Islet of Langerhans (tissue), 1 donor: ENCODE measurements at regions not wholly inside any gene's neighbourhood (a gene's known extent, or its start where the extent isn't known, plus 50 kb on each side); places are given as distances from the start of the nearest gene placed in this dataset.
"Not testable (repeated sequence)": the region's sequence is repeated elsewhere in the genome, so short reads cannot be mapped to it uniquely, and the experiment has no call there.

Experiments used
- FAIRE-seq: peaks from one replicate; lab custom pipeline; 2011; peaks lifted over from hg19 to GRCh38; lab: Jason Lieb, UNC

GRCh38 chr6:72457738-72458137, 164.1 kb upstream of the KCNQ5 start:
- FAIRE-seq = no peak

GRCh38 chr6:72458521-72458920, 163.3 kb upstream of the KCNQ5 start:
- peak; percentile 43 for FAIRE-seq

DNA sequence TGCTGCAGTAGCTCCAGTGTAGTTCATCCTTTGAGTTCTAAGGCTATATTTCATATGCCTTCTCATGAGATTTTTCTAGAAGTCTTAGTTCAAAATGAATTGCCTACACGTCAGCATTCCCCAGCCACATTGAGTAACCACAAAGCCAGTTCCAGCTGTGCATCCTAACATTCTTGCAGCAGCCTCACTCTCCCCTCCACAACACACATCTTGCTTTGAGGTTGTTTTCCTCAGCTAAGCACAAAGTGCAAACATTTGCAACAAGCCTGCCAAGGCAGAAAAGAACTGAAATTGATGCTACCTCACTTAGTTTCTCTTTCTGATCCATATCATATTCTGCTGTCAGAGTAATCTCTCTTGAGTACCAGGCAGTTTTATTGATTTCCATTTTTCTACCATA, 160.7 kb upstream of the KCNQ5 start:
- FAIRE-seq = no peak

DNA sequence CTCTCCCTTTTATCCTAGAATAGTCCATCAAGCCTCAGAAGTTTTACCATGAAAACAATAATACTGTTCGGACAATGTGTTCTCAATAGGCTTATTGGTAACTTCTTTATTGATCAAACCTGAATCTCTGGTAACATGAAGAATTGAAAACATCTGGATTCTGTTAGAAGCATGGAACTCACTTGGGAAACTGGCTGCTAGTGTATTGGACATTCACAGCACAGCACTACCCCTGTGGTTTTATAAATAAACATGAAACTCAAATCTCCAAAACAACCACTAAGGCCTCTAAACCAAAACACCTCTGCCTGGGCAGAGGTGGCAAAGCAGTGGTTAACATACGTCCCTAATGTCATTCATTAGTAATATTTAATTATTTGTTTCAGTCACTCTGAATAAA, 157.6 kb upstream of the KCNQ5 start:
- FAIRE-seq = no peak

DNA sequence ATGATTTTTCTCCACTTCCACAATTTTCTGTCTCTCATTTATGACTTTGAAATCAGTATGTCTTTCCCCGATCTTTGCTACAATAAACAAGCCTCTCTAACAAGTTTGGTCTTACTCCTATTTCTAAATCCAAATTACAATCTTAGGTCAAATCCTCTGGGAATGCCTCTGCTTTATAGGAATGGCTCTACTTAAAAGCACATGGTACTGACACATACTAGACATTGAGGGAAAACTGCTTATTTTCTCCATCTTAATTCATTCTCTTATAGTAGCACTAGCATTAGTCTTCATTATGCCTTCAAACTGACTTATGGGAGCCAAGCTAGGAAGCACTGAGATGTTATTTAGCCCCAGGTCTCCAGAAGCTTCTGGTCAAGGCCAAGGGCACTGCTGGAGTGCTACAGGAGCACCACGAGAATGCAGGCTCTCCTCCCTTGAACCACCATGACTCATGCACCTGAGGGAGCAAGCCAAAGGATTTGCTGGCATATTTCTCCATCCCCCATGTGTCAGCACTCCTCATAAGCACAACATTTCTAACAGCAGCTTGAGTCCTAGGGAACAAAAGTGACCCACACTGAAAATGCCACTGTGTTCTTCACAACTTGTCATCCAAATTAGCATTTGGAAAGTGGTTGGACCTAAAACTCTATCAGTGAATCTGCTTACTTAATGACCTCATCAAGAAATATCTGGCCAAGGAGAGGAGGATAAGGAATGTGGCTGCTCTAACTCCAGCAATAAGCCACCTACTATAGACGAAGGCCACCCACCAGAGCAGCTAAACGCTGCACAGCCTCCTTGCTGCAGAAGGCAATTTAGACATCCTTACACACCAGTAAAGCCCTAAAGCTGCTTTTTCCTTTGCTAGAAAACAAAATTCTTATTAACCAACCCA, 156.8 kb upstream of the KCNQ5 start:
- FAIRE-seq = no peak

- FAIRE-seq = no peak
These were observed 155.4 kb upstream of the KCNQ5 start for GRCh38 chr6:72466471-72466870.

DNA sequence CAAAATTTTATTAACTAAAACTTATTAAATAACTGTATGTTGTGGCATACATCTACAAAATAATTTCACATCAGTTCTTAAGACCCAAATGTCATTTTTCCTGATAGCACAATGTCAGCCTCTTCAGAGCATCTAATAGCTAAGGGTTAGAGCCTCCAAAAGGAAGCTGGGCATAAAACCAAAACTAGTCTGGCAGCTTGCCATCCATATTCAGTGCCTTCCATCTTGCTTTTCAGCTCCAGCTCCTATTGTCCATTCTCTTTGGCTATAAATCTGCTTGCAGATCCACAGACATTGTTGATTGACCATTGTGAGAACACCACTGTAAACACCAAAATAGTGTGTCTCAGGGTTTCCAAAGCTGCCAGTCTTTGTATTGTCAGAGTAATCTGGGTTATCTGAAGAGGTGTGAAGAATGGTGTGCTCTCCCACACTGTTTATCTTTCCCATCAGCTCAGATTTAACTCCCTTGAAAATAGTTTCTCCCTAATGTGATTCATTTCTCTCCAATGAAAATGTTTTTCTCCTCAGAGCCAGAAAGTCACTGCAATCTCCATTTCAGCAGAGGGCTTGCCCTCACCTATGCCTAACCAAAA, 154.8 kb upstream of the KCNQ5 start:
- no peak for FAIRE-seq

GRCh38 chr6:72469406-72469983, 152.4 kb upstream of the KCNQ5 start:
- not testable (repeated sequence) for FAIRE-seq

DNA sequence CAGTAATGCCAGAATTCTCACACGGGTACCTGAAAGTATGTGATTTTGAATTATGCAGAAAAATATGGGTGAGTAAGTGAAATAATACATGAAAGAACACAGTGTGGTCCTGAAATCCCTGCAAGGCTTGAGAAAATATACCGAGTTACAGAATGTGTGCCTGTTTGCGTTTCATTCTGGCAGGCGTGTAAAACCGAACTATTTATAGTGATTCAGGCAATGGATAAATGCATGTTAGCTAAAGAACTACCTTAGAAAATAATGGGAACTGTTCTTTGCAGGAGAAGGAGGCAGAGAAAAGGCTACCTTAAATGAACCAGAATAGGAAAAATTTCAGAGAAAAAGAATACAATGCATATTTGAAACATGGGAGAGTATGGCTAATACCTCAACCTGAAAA, 145.8 kb upstream of the KCNQ5 start:
- FAIRE-seq = no peak

DNA sequence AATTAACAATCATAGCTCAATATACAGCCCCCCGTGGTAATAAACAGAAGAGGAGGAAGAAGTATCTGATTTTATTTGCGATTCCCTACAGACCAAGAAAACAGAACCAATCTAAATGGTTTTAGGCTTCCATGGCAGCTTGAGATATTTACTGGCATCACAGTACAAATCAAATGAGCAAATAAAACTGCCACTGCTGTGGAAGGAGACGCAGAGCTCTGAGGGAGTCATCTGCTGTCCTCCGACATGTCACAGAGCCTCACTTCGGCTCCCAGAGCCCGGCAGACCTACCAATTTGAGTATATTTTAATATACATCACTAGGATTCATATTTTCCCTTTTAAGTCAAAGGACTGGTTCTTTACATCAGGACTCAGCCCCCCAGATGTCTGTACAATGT, 145.2 kb upstream of the KCNQ5 start:
- FAIRE-seq = no peak

- FAIRE-seq = no peak
These were observed 126.4 kb upstream of the KCNQ5 start for GRCh38 chr6:72495441-72495840.

DNA sequence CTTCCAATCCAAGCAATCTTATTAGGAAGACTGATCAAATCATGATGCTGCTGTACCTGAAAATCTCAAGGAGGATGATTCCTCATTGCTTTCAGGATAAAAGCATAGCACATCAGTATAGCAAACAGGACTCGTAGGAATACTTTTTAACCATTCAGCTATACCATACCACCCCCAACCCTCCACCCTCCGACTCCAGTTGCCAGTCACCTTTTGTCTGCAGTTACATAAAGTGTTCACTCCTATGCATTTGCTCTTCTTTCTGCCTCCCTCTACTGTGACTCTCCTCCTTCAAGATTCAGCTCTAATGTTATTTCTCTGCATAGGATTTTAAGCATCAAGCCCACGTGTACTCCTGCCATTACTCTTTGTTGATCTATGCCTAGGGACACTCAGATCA, 124.7 kb upstream of the KCNQ5 start:
- FAIRE-seq = no peak

GRCh38 chr6:72500669-72501068, 121.2 kb upstream of the KCNQ5 start:
- no peak for FAIRE-seq

GRCh38 chr6:72504406-72504805, 117.5 kb upstream of the KCNQ5 start:
- no peak for FAIRE-seq

DNA sequence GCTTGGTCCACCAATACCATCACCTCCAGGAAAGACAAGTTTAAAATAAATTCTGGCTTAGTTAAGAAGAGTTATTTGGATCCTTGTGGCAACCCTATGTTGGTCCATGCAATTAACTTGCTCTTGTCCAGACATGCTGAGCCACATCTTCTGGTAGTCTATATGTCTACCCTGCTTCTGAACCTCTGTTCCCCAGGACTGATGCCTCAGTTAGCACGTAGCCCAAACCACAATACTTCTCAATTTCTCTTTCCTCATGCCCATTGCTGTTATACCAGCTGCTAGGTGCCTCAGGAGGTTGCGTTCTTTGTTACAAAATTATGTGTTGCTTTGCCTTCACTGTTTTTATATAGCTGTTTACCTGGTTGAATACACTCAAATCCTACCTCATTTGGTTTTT, 116.4 kb upstream of the KCNQ5 start:
- FAIRE-seq = no peak

- no peak for FAIRE-seq
These were observed 102.0 kb upstream of the KCNQ5 start for GRCh38 chr6:72519871-72520270.

DNA sequence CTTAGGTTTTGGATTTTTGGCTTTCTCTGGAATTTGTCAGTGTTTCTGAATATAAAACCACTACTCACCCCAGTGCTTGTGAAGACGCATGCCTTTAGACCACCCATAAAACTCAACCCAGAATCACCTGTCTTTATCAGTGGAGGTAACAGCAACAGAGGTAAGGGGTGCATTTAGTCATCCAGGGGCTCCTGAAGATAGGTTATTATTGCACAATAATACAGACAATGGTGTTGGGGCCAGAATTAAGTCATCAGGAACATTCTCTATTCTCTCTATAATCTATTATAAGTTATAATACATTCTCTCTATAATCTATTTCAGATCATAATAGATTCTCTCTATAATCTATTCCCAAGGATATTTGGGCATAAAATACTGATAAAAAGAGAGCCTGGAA, 100.2 kb upstream of the KCNQ5 start:
- FAIRE-seq = no peak

DNA sequence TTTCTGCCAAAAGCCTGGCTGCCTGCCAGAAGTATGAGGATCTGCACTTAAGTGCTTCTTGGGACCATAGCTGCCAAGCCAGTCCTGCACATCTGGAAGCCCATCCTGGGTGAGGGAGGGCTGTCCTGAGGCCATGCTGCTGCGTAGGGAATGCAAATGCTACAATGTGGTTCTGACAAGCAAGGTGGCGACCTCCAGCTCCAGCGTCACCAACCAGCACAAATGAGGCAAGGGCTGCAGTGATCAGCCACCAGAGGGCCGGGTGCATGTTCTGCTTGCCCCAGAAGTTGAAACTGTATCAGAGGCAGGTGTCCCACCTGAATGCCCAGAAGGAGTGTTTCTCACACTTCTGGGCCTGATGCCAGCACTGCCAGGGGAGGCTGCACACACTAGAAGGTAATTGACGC, 99.1 kb upstream of the KCNQ5 start:
- no peak for FAIRE-seq

DNA sequence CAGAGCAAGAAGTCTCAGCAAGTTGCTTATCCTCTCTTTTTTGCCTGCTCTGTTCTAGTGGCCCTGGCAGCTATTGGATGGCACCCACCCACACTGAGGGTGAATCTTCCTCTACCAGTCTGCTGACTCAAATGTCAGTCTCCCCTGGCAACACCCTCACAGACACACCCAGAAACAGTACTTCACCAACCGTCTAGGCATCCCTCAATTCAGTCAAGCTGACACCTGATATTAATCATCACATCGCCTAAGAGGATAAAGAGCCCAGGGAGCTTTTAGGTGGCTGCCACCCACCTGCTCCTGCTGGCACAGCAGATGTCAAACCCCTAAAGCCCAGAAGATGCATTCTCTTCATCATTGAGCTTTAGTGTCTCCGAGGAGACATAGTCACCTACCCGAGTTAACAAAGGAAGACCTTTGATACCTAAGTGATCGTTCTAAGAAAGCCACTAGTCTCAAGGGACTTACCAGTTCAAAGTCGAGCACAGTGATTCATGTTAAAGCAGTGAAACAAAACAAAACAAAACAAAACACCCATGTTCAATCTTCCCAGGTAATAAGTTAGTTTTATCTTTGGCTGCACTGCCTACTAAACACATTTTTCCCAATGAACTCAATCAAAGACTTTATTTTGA, 97.7 kb upstream of the KCNQ5 start:
- no peak for FAIRE-seq

- no peak for FAIRE-seq
These were observed 95.9 kb upstream of the KCNQ5 start for GRCh38 chr6:72525821-72526510.

DNA sequence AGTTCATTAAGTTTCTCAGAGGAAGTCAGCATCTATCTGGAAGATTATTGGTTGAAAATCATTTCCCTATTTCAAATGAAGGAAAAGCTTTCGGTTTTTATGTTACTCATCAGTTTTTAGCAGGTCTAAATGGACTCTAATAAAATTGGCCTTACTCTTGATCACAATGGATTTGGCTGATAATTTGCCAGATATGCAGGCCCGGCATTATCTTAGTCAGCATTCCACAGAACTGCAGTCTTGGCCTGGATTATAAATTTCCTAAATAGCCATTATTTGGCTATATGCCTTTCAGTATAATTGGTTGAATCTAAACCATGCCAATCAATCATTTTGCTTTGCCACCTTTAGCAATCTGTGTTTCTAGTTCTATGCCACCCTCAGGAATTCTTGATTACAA, 91.7 kb upstream of the KCNQ5 start:
- FAIRE-seq = no peak

- no peak for FAIRE-seq
These were observed 91.1 kb upstream of the KCNQ5 start for GRCh38 chr6:72530750-72531149.

GRCh38 chr6:72533606-72534005, 88.3 kb upstream of the KCNQ5 start:
- no peak for FAIRE-seq
